ENCODE measurements at regions not wholly inside any gene's neighbourhood (a gene's known extent, or its start where the extent isn't known, plus 50 kb on each side); places are given as distances from the start of the nearest gene placed in this dataset.

GRCh38 chr1:239987103-239987745 is 104.5 kb upstream of the FMN2 start:
- TF ChIP-seq CTCF (IDR thresholded peaks at IDR 0.05) (peak; percentile 33 to 88 (median 81)), POLR2A (IDR thresholded peaks at IDR 0.05) (no peak)

All from right lobe of liver (tissue), 4 donors.